Peyer's patch (tissue), 4 donors: ENCODE measurements at regions not wholly inside any gene's neighbourhood (a gene's known extent, or its start where the extent isn't known, plus 50 kb on each side); places are given as distances from the start of the nearest gene placed in this dataset.

Experiments used
- DNase-seq, 3 donors: peaks; one replicate each; pipeline ENCODE4 v3.0.0-alpha.2; 2017 to 2019
- H3K27ac ChIP-seq, 4 donors: fragments of 200-600 bp; sonication (generic); one replicate each; pipeline ENCODE4 v1.5.1; 2016 to 2019
- H3K27me3 ChIP-seq, 2 donors: fragments of 200-600 bp; sonication (generic); one replicate each; pipeline ENCODE4 v1.5.1; 2019
- H3K36me3 ChIP-seq, 3 donors: fragments of 200-600 bp; sonication (generic); one replicate each; pipeline ENCODE4 v1.5.1; 2016 to 2019
- H3K4me1 ChIP-seq, 4 donors: fragments of 200-600 bp; sonication (generic); one replicate each; pipeline ENCODE4 v1.5.1; 2016 to 2019
- H3K4me3 ChIP-seq, 4 donors: fragments of 200-600 bp; sonication (generic); 1 replicate in 3 of 4; 2 replicates in 1 of 4; pipeline ENCODE4 v1.5.1; 2016 to 2019; ENCODE audit warnings: mild to moderate bottlenecking in 1 of 4
- H3K9me3 ChIP-seq, 4 donors: fragments of 200-600 bp; sonication (generic); one replicate each; pipeline ENCODE4 v1.5.1; 2016 to 2019; ENCODE audit warnings: mild to moderate bottlenecking in 1 of 4
- CTCF ChIP-seq, 6 experiments: fragments of 450-650 bp in 4 of 6; fragments of 200-600 bp in 2 of 6; sonication (generic) in 1 of 6; IDR thresholded peaks; one replicate each; pipeline ENCODE4 v1.5.1; 2017 to 2019; ENCODE audit warnings: antibody characterized with exemption in 6 of 6, mild to moderate bottlenecking in 3 of 6, moderate library complexity in 1 of 6
- POLR2A ChIP-seq, 2 donors: fragments of 450-650 bp; IDR thresholded peaks; one replicate each; pipeline ENCODE4 v1.5.1; 2017; ENCODE audit warnings: antibody characterized with exemption in 2 of 2, mild to moderate bottlenecking in 2 of 2, moderate library complexity in 2 of 2

GRCh38 chr3:25084016-25084415 lies 344.0 kb upstream of the RARB start:
- Histone ChIP-seq H3K27ac (no peak overlapping the region), H3K4me1 (no peaks in the 10 kb centered on the region), H3K36me3 (no peaks in the 10 kb centered on the region), H3K9me3 (no peaks in the 10 kb centered on the region), H3K27me3 (no peaks in the 10 kb centered on the region), H3K4me3 (no peak overlapping the region)
- no peak for DNase-seq
- TF ChIP-seq POLR2A (IDR thresholded peaks at IDR 0.05), result no peak
- TF ChIP-seq CTCF (IDR thresholded peaks at IDR 0.05), result no peak

DNA sequence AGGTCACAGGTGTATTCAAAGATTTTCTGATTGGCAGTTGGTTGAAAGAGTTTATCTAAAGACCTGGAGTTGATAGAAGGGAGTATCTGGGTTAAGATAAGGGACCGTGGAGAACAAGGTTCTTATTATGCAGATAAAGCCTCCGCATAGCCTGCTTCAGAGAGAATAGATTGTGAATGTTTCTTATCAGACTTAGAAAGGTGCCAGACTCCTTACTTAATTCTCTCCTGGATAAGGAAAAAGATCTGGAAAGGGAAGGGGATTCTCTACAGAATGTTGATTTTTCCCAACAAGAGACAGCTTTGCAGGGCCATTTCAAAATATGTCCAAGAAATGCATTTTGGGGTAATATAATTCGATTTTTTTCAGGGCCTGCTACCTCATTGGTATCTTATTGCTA lies 341.3 kb upstream of the RARB start:
- Histone ChIP-seq H3K27me3 (no peaks in the 10 kb centered on the region), H3K27ac (no peak overlapping the region), H3K4me3 (no peak overlapping the region), H3K36me3 (no peaks in the 10 kb centered on the region), H3K4me1 (no peaks in the 10 kb centered on the region), H3K9me3 (no peaks in the 10 kb centered on the region)
- DNase-seq, result no peak
- TF ChIP-seq CTCF (IDR thresholded peaks at IDR 0.05) (no peak), POLR2A (IDR thresholded peaks at IDR 0.05) (no peak)

GRCh38 chr3:25088284-25088683 lies 339.8 kb upstream of the RARB start:
- Histone ChIP-seq H3K27me3 (no peaks in the 10 kb centered on the region), H3K4me1 (no peaks in the 10 kb centered on the region), H3K27ac (no peak overlapping the region), H3K4me3 (no peak overlapping the region), H3K9me3 (no peaks in the 10 kb centered on the region), H3K36me3 (no peaks in the 10 kb centered on the region)
- TF ChIP-seq CTCF (IDR thresholded peaks at IDR 0.05) (no peak), POLR2A (IDR thresholded peaks at IDR 0.05) (no peak)
- no peak for DNase-seq

DNA sequence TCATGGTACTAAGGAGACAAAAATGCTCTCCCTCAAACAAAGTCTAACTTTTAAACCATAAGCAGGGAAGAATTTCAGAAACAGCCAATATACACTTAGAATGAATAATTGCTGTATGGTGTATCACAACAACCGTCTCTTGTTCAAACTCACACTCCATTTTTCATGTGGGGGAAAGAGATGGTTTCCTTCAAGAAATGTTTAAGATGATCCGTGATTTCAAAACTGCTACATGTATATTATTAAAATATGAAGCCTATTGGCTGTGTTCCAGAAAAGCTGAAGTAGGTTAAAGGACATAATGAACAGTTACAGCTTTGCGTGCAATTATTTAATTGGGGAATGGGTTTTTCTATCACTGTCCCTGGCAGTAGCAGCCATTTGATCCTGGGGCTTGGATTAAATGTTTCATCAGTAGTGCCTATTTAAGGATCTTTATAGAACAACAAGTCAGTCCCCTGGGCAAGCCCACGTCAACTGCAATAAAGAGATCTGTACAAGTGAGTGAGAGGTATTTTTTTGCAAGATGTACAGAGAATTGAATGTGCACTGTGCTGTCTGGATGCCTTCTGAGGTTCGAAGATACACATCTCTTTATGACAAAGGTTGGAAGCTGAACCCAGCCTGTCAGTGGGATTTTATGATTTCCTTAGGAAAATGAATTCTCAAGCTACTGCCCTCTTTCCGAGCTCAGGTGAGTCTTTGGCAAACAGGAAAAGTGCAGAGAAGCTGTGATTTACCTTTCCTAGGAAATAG lies 337.2 kb upstream of the RARB start:
- Histone ChIP-seq H3K36me3 (no peaks in the 10 kb centered on the region), H3K9me3 (no peaks in the 10 kb centered on the region), H3K27ac (no peak overlapping the region), H3K4me3 (no peak overlapping the region), H3K4me1 (no peaks in the 10 kb centered on the region), H3K27me3 (no peaks in the 10 kb centered on the region)
- no peak for DNase-seq
- TF ChIP-seq CTCF (IDR thresholded peaks at IDR 0.05) (no peak), POLR2A (IDR thresholded peaks at IDR 0.05) (no peak)

DNA sequence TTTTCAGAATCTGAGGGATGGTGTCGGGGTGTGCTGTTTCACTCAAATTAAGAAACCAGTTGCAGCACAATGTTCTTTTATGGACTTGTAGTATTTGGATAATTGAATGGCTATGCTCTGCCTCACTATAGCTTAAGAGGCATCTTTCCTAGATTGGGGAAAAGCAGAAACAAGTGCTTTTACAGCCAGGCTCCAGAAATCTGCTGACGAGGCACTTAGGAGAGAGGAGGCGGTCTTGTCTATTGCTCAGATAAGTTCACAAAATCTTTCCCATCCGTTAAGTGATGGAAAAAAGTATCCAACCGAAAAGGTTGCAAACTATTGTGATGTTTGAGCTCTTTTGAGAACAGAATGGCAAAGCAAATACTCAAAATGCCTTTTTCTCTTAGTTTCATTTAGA lies 336.1 kb upstream of the RARB start:
- no peaks in the 10 kb centered on the region for H3K36me3 ChIP-seq
- no peak overlapping the region for H3K4me3 ChIP-seq
- no peak for TF ChIP-seq CTCF (IDR thresholded peaks at IDR 0.05)
- TF ChIP-seq POLR2A (IDR thresholded peaks at IDR 0.05), result no peak
- H3K27ac ChIP-seq, result no peak overlapping the region
- H3K9me3 ChIP-seq, result no peaks in the 10 kb centered on the region
- DNase-seq, result no peak
- no peaks in the 10 kb centered on the region for H3K4me1 ChIP-seq
- H3K27me3 ChIP-seq, result no peaks in the 10 kb centered on the region
